EH (cell line): ENCODE measurements at regions not wholly inside any gene's neighbourhood (a gene's known extent, or its start where the extent isn't known, plus 50 kb on each side); places are given as distances from the start of the nearest gene placed in this dataset.
A peak's percentile ranks its signal among the peaks of the same experiment; 100 is the strongest.

Experiments
- DNase-seq: peaks from one replicate; pipeline ENCODE4 v3.0.0-alpha.2; 2015; ENCODE audit warnings: low read depth

GRCh38 chr5:67371924-67372323, 175.3 kb upstream of the CD180 start:
- DNase-seq, result no peak

GRCh38 chr5:67366691-67367395, 170.2 kb upstream of the CD180 start:
- no peak for DNase-seq

- no peak for DNase-seq
Measured at GRCh38 chr5:67366276-67366675, 169.7 kb upstream of the CD180 start.

- no peak for DNase-seq
Measured at GRCh38 chr5:67364381-67364970, 167.9 kb upstream of the CD180 start.

- DNase-seq, result no peak
Measured at GRCh38 chr5:67363963-67364362, 167.4 kb upstream of the CD180 start.

- DNase-seq, result no peak
Measured at GRCh38 chr5:67363180-67363709, 166.6 kb upstream of the CD180 start.

GRCh38 chr5:67361932-67362729, 165.5 kb upstream of the CD180 start:
- DNase-seq, result peak; percentile 13

GRCh38 chr5:67360047-67360446, 163.4 kb upstream of the CD180 start:
- peak; percentile 39 for DNase-seq

GRCh38 chr5:67358186-67358585, 161.6 kb upstream of the CD180 start:
- DNase-seq, result no peak

GRCh38 chr5:67355120-67355713, 158.6 kb upstream of the CD180 start:
- DNase-seq, result no peak

GRCh38 chr5:67353500-67354450, 157.2 kb upstream of the CD180 start:
- peak; percentile 38 for DNase-seq

GRCh38 chr5:67350618-67351201, 154.1 kb upstream of the CD180 start:
- peak; percentile 48 for DNase-seq

GRCh38 chr5:67350185-67350584, 153.6 kb upstream of the CD180 start:
- peak; percentile 23 for DNase-seq

- no peak for DNase-seq
Measured at GRCh38 chr5:67347821-67348220, 151.2 kb upstream of the CD180 start.

- DNase-seq, result no peak
Measured at GRCh38 chr5:67346611-67347010, 150.0 kb upstream of the CD180 start.

- DNase-seq, result no peak
Measured at GRCh38 chr5:67344870-67345269, 148.3 kb upstream of the CD180 start.

GRCh38 chr5:67343835-67344234, 147.2 kb upstream of the CD180 start:
- no peak for DNase-seq

GRCh38 chr5:67341478-67341877, 144.9 kb upstream of the CD180 start:
- no peak for DNase-seq

- DNase-seq, result no peak
Measured at GRCh38 chr5:67339219-67339767, 142.7 kb upstream of the CD180 start.

- peak; percentile 22 for DNase-seq
Measured at GRCh38 chr5:67338421-67338820, 141.8 kb upstream of the CD180 start.

- DNase-seq, result no peak
Measured at GRCh38 chr5:67337751-67338150, 141.2 kb upstream of the CD180 start.
